ENCODE measurements at regions not wholly inside any gene's neighbourhood (a gene's known extent, or its start where the extent isn't known, plus 50 kb on each side); places are given as distances from the start of the nearest gene placed in this dataset.

DNA sequence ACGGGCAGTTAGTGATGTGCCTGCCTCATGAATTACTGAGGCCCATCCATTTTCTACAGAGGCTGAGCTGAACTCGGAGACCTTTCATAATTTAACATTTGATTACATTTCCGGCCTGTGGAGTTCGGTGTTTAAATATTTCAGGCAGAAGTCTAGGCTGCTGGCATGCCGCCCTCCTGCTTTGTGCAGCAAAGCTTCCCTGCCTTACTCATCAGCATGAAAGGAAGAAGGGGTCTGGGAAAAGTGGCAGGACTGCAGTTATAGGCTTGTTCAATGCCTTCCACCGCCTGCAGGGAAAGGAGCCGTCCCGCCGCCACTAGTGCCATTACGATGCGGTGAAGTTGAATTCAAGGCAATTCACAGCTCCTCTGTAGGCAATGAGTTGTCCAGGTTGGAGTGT, 527.9 kb downstream of the NPHP4 start:
- no peak for TF ChIP-seq POLR2A (IDR thresholded peaks at IDR 0.05)
- TF ChIP-seq, protein P1, sequence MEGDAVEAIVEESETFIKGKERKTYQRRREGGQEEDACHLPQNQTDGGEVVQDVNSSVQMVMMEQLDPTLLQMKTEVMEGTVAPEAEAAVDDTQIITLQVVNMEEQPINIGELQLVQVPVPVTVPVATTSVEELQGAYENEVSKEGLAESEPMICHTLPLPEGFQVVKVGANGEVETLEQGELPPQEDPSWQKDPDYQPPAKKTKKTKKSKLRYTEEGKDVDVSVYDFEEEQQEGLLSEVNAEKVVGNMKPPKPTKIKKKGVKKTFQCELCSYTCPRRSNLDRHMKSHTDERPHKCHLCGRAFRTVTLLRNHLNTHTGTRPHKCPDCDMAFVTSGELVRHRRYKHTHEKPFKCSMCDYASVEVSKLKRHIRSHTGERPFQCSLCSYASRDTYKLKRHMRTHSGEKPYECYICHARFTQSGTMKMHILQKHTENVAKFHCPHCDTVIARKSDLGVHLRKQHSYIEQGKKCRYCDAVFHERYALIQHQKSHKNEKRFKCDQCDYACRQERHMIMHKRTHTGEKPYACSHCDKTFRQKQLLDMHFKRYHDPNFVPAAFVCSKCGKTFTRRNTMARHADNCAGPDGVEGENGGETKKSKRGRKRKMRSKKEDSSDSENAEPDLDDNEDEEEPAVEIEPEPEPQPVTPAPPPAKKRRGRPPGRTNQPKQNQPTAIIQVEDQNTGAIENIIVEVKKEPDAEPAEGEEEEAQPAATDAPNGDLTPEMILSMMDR (IDR thresholded peaks at IDR 0.05) = no peak
- TF ChIP-seq POLR2AphosphoS5 (IDR thresholded peaks at IDR 0.05) = no peak

Measured in breast epithelium (tissue), 3 donors.